NAMALWA (cell line): ENCODE measurements at regions not wholly inside any gene's neighbourhood (a gene's known extent, or its start where the extent isn't known, plus 50 kb on each side); places are given as distances from the start of the nearest gene placed in this dataset.

ENCODE experiments used
- DNase-seq: peaks from one replicate; pipeline ENCODE4 v3.0.0-alpha.2; 2015; ENCODE audit warnings: low spot score

DNA sequence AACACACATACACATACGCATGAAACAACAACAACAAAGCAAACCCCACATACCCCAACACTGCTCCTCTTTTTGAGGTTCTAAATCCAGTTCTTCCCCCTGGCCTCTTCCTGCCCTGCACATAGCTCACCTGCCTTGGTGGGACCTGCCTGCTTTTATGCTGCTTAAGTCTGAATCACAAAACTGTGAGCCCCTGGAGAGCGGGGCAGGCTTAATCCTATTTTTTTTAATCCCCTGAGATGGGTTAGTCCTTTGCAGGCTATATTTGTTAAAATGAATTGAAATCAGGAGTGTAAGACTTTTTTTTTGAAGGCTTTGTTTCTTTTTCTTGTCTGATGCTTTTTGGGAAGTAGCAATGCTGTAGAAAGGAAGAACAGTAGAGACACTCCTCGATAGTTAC is 84.6 kb upstream of the MAX start:
- DNase-seq, result no peak

DNA sequence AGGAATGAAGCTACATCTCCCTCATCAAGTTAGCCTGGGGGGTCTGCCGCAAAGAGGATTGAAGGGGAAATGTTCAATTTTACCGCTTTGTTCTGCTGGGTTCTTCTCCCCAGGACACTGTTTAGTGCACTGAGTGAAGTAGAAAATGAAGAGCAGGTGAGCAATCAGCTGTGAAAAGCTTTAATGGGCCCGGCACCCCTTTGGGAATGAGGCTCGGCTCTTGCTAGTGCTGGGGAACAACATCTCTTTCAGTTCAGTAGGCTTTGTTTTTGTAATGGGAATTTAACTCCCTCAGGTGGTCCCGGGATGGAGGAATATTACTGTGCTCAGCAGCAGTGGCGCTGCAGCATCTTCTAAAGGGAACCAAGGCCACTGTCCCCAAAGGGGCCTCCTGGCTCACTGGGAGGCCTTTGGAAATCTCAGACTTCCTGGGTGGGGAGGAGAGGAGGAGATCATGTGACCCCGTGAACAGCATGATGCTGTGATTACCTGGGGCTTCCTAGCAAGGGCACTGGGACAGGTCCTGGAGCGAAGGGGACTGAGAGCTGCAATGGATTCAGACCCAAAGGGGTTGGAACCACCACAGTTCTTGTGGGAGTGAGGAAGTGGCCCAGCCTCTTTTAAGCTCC is 85.2 kb upstream of the MAX start:
- no peak for DNase-seq

DNA sequence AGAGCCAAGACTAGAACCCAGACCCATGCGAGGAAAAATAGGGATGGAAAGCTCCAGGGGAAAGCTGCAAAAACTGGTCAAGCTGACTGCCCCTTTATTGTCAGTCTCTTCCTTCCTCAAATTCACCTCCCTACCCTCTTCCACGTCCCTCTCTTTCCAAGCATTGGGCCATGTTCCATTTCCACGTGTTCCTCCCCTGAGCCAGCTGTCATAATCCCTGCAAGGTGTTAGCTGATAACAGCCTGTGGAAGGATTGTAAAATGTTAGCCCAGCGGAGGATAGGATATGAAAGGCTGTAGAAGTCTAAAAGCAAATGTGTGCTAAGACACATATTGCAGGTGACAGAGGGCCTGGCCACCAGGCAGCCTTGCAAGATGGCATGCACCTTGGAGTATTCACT is 88.0 kb upstream of the MAX start:
- no peak for DNase-seq

DNA sequence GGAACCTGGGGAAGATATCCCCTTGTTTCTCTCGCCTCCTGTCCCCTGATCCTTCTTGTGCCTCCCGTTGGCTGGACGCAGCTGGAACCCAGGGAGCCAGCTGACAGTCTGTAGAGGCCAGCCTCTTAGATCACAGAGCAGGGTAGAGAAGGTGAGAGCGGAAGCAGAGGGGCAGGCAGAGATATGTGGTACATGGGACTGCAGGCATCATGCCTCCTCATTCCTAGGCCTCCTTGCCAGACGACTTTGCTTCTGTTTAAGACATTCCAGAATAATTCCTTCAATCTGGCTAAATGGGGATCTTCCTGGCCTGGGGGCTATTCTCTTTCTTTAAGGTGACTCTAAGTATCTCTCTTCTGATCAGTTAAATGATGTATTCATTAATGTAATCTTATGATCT is 89.4 kb upstream of the MAX start:
- no peak for DNase-seq

DNA sequence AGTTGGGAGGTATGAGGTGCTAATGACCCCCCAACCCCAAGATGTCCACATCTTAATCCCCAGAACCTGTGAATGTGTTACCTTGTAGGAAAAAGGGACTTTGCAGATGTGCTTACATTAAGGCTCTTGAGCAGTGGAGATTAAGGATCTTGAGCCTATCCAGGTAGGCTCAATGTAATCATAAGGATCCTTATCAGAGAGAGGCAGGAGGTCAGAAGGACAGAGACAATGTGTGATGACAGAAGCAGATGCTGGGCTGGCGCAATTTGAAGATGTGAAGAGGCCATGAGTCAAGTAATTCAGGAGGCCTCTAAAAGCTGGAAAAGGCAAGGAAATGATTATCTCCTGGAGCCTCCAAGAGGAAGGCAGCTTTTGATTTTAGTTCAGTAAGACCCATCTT is 90.4 kb upstream of the MAX start:
- DNase-seq, result no peak

DNA sequence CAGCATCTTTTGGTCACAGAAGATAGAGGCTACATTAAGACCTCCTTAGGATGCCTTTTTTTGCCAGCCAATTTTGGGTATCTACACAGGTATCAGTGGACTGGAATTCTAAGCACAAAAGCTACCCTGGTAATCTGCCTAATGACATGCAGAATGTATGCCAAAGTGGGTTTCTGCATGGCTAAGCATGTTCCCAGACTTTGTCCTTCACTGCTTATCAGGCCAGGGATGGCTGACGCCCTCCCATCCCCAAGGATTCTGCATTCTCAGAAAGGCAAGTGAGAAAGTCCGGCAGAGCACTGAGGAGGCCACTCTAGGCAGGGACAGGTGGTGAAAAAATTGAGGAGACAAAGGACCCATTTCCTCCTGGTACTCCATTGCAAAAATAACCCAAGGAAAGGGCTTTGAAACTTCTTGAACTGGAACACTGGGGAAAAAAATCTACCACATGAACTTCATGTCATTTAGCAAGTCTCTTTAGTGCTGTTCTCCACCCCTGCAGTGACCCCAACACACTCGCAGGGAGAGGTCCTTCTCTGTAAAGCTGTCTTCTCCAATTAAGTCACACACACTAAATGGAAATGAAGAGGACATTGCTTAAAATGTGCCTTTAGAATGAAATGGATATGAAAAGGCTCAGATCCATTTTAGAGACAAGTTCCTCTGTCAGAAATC is 91.7 kb upstream of the MAX start:
- no peak for DNase-seq

DNA sequence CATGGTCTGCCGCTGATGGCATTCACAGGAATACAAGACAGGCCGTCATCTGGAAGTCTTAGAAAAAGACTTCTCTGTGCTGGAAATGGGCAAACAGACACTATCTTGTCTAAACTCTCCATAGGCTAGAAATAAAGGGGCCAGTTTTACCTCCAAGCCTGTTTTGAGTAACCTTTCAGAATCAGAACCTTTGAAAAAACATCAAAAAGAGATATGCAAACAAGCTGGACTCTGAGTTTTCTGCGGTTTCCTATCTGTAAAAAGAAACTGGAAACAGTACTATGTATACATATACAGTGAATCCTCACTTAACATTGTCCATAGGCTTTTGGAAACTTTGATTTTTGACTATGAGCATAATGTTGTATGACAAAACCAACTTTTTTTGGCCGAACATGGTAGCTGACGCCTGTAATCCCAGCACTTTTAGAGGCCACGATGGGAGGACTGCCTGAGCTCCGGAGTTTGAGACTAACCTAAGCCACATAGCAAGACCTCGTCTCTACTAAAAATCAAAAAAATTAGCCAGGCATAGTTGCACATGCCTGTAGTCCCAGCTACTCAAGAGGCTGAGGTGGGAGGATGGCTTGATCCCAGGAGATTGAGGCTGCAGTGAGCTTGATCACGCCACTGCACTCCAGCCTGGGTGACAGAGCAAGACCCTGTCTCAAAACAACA is 92.9 kb upstream of the MAX start:
- DNase-seq, result no peak

DNA sequence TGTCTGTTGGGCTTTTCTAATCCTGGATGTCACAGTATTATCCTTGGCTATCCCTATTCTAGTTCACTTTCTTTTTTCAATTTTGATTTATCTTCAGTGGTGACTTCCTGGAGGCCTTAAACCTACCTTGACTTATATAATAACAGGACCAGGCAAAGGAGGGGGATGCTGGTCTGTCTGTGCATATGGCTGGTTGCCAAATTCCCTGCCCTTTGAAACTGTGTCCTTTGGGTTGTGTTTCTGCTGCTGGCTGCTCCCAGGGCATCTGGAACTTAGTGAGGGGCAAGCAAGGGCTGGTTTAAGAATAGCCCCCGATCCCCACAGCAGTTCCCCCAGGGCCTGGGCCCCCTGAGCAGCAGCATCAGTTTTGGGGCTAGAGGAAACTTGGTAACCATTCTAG is 96.0 kb upstream of the MAX start:
- no peak for DNase-seq

DNA sequence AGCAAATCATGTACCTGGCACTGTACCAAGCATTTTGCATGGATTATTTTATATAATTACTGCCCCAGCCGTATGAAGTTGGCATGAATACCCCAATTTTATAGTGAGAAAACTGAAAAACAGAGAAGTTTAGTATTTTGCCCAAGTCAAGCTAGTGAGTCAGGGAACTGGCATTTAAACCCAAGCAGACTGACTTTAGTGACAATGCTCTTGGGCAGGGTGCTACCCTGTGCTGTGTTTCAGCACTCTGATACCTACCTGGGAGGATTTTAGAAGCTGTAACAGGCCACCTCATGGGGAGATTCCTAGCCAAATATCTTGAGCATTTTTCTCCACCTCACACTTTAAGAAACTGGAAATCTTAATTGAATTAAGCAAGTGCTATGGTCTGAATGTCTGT is 98.1 kb upstream of the MAX start:
- no peak for DNase-seq

DNA sequence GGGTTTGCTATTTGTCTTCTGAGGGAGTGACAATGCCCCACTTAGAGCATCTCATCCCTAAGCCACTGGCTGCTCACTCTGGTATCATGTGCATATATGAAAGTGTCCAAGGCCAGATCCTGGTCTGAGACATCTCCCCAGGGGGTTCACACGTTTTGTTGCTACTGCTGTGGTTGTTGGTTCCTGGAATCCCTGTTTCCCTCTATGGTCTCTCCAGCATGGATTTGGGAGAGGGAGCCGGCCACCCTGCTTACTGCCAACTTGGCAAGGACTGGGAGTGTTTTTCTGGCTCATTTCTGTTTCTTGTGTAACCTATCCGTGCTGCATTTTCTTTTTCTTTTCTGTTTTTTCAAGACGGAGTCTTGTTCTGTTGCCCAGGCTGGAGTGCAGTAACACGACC is 101.3 kb upstream of the MAX start:
- no peak for DNase-seq

DNA sequence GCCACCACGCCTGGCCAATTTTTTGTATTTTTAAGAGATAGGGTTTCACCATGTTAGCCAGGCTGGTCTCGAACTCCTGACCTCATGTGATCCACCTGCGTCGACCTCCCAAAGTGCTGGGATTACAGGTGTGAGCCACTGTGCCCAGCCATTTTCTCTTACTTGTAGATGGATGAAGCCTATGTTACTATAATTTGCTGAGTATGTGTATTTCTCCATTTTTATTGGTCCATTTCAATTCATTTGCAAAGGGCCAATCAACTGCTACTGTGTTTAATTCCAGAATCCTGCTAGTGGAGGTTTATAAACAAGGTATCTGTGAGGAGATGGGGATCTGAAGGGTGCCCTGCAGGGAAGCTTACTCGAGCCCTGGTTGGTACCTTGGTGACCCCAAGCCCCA is 101.7 kb upstream of the MAX start:
- no peak for DNase-seq

DNA sequence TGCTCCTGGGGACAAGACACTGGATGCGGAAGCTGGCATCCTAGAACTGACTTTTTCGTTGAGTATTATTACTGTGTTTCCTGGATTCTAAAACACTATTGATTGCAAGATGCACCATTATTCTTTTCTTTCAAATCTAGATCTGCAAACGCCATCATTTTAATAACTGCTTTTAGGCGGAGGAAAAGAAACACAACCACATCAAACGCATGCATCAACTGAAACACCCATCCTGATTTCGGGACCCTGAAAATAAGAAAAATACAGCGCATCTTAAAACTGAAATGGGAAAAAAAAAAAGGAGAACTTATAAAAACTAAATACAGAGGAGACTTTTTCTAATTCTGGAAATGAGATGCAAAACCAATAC is 103.7 kb upstream of the MAX start:
- no peak for DNase-seq

DNA sequence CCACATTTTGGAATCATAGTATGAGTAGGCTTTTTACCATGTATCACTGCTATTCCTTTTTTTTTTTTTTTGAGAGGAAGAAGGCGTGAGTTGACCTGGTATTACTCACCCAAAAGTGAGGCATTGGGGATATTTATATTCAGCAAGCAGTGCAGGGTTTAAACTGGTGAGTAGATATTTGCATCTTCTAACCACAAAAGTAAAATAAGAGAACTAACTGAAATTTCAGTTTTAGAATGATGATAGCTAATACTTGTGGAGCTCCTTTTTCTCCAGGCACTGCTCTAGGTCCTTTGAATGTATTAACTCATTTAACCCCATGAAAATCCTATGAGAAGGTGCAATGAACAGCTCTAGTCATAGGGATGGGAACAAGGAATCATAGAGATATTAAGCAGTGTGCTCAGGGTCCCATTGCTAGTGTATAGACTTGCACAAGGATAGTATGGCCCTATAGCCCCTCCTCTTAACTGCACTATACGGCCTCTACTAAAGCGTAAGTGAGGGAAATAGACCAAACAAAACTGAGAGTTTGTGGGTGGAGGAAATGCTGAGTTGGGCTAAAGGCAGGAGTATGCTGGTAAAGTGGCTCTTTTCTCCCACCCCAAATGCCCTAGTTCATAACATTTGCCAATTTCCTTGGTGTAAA is 104.3 kb upstream of the MAX start:
- peak; percentile 70 for DNase-seq

DNA sequence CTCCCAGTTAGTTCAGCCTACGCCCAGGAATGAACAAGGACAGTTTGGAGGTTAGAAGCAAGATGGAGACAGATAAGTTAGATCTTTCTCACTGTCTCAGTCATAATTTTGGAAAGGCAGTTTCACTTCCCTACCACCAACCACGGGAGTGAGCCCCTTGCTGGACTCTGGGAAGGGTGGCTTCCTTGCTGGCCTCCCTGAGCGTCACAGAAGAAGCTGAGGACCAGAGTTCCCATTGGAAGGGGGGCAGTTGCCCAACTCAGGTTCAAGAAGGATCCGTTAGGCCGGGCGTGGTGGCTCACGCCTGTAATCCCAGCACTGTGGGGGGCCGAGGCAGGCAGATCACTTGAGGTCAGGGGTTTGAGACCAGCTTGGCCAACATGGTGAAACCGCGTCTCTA is 106.2 kb upstream of the MAX start:
- peak; percentile 20 for DNase-seq

DNA sequence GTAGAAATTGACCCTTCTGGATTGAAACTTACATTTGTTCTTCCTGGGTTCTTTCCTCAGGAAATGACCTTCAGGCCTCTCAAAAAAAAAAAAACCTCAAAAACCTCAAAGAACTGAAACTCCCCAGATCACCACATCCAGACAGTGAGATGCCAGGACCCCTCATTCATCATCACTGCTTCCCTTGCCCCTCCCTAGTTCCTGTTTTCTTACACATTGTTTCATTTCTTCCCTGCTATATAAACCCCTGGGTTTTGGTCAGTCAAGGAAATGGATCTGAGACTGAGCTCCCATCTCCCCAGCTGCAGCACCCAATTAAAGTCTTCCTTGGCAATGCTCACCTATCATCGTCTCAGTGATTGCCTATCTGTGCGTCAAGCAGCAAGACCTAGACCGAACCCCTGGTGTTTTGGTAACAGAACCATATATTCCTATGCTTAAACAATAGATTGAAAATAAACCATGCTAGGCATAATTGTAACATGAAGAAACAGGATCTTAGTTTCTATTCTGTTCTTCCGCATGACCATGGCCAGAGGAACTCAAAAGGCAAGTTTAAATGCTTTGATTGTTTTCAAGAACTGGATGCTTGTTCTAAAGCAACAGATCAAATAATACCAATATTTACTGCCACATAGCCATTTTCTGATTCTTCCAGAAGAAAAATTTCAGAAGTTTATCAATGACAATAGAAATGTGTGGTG is 108.0 kb upstream of the MAX start:
- DNase-seq, result peak; percentile 21

DNA sequence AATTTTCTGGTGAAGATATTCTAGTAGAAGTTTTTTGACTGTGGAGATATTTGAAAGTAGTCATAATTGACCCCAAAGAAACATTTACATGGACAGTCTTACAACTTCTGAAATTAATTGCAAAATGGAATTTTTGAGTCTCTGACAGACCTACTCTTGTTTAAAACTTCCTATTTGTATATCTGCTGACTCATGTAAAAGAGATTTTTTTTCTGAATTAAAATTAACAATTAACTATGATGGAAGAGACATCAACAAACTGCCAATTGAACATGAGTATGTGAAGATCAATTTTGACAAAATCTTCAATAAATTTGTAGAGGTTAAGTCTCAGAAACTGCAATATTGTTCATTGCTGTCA is 108.5 kb upstream of the MAX start:
- DNase-seq, result no peak

DNA sequence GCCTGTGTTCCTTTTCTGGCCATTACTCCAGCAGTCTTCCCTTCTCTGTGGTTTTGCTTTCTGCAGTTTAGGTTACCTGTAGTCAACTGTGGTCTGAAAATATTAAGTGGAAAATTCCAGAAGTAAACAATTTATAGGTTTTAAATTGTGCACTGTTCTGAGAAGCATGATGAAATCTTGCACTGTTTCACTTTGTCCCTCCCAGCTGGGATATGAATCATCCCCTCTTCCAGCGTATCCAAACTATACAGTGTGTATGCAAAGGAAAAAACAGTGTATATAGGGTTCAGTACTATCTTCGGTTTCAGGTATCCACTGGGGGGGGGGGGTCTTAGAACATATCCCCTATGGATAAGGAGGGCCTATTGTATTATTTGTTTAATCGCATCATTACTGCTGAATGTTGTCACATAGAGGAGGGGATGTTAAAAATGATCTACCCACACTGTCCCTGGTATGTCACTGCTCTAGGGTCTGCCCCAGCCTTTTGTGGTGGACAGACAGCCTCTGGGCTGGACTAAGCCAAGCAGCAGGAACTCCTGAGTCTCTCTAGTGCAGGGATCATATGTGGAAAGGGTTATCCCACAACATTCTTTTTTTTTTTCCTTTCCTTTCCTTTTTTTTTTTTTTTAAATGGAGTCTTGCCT is 109.1 kb upstream of the MAX start:
- no peak for DNase-seq

DNA sequence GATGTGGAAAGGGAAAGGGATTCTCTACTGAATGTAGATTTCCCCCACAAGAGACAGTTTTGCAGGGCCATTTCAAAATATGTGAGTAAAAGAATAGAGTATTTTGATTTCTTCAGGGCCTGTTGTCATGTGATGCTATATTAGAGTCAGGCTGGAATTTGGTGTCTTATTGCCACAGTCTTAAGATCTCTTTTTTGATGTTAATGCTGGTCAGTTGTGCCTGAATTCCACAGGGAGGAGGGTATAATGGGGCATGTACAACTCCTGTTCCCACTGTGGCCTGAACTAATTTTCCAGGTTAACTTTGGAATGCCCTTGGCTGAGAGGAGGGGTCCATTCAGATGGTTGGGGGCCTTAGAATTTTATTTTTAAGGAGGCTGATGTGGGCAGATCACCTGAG is 111.0 kb upstream of the MAX start:
- no peak for DNase-seq

DNA sequence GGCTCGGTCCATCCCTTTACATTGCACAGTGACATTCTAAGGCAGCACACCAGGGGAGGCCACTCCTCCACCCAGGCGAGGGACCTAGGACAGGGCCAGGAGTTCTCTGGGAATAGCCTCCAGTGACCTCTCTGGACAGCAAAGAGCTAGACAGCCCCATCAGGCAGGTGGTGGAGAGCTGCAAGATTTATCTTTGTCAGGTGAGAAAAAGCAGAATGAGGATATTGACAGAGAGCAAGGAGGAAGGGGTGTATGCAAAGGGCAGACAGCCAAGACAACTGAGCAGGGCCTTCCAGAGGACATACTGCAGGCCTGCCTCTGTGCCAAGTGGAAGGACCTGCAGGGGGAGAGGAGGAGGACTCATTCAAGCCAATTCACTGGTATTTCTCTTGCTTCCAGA is 112.4 kb upstream of the MAX start:
- DNase-seq, result no peak

DNA sequence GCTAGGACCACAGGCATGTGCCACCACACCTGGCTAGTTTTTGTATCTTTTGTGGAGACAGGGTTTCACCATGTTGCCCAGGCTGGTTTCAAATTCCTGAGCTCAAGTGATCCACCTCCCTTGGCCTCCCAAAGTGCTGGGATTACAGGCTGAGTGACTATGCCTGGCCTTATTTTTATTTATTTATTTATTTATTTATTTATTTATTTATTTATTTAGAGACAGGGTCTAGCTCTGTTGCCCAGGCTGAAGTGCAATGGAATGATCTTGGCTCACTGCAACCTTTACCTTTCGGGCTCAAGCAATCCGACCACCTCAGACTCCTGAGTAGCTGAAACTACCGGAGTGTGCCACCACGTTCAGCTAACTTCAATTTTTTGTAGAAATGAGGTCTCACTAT is 117.0 kb upstream of the MAX start:
- DNase-seq, result no peak

DNA sequence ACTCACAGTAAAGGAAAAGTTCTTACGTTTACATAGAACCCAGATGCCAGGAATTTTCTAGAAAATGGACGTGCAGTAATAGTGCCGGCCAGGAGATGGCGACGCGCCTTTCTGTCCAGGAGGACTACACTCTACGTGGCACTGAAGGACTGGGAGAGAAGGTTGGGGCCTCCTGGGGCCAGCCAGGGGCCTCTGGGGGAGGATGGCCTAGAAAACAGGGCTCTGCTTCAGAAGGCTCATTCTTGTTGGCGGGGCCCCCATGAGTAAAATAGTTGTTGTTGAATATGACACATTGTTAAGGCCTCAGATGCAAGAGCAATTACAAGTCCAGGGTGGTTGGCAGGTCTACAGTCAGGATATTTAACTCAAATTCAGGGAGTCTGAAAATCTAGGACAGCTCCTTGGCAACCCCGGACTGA is 120.1 kb upstream of the MAX start:
- peak; percentile 37 for DNase-seq

DNA sequence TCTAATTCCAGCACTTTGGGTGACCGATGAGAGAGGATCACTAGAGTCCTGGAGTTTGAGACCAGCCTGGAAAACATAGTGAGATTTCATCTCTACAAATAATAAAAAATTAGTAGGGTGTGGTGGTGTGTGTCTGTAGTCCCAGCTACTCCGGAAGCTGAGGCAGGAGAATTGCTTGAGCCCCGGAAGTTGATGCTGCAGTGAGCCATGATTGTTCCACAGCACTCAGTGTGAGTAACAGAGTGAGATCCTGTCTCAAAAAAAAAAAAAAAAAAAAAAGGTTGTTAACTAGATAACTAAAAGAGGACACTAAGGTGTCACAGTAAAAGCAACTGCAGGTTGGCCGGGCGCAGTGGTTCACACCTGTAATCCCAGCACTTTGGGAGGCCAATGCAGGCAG is 121.3 kb upstream of the MAX start:
- DNase-seq, result no peak
